Activated T-helper 1 cell treated with anti-CD3 and anti-CD28 coated beads, Interleukin-12 subunit alpha, Interleukin-12 subunit beta, Interleukin-2, Interleukin-4 antibody, amounts not matched to agents 30 ng/mL and 10 ng/mL and 1 ng/mL, durations not matched to agents 14 hours and 24 hours and 36 hours (primary cell): ENCODE measurements at regions not wholly inside any gene's neighbourhood (a gene's known extent, or its start where the extent isn't known, plus 50 kb on each side); places are given as distances from the start of the nearest gene placed in this dataset.
"Not testable (repeated sequence)": the region's sequence is repeated elsewhere in the genome, so short reads cannot be mapped to it uniquely, and the experiment has no call there.

Source experiments
- DNase-seq: peaks from one replicate; pipeline ENCODE4 v3.0.0; 2021; ENCODE audit warnings: low spot score
- H3K27ac Mint-ChIP-seq: one replicate; pipeline ENCODE4 v1.8.0; 2021; ENCODE audit warnings: mild to moderate bottlenecking, mixed read lengths
- H3K27me3 Mint-ChIP-seq: one replicate; pipeline ENCODE4 v1.8.0; 2022; ENCODE audit warnings: mild to moderate bottlenecking, moderate library complexity, mixed read lengths; ENCODE audit not compliant: insufficient read depth
- H3K36me3 Mint-ChIP-seq: one replicate; pipeline ENCODE4 v1.8.0; 2021; ENCODE audit warnings: low read depth, mixed read lengths
- H3K4me1 Mint-ChIP-seq: one replicate; pipeline ENCODE4 v1.8.0; 2021; ENCODE audit warnings: low read depth, mixed read lengths
- H3K4me3 Mint-ChIP-seq: one replicate; pipeline ENCODE4 v1.8.0; 2021; ENCODE audit warnings: mild to moderate bottlenecking, moderate library complexity, mixed read lengths
- H3K9me3 Mint-ChIP-seq: one replicate; pipeline ENCODE4 v1.8.0; 2021; ENCODE audit warnings: mixed read lengths
- intact Hi-C: fragments of 100-400 bp; cut with micrococcal nuclease; formaldehyde crosslinking; loops from one replicate; pipeline ENCODE4 v1.15.1; 2024

DNA sequence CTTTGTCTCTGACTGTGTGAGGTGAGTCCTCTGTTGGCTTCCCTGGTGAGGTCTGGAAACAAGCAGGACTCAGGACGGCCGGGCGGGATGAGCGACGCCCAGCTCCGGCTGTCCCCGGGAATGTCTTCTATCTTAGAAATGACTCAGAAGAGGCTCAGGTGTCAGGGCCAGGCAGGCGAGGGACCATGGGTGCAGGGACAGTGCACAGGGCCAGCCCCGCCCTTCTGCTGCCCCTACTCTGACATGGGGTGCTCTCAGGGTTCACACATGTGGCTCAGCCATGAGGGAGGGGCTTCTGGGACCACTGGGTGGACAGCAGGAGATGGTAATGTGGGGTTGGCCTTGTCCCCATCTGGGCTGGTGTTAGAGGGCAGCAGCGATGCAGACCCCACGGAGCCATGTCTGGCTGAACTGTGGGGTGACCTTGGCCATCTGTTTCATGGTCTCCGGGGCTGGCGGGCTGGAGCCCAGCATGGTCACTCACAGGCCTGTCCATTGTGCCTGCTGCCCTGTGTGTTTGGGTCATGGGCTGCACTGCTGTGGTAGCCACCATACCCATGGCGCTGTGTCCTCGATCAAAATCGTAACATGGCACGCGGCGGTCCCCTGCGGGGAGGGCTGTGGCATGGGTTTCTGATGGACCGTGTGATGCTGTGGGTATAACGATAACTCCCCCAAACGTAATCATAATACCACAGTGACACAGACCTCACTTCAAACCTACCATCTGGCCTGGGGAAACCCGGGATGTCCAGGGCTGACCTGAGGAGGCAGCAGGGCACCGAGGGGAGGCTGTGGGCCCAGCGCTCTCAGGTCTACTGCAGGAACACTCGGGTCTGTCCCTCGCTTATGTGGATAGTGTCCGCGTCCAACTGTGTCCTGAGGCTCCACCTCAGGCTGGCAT is 368.8 kb downstream of the TMEM121 start:
- Mint-ChIP-seq H3K36me3 (no peaks in the 10 kb centered on the region), H3K4me3 (no peak overlapping the region), H3K9me3 (no peaks in the 10 kb centered on the region), H3K4me1 (no peaks in the 10 kb centered on the region), H3K27ac (no peak overlapping the region), H3K27me3 (peaks cover 22% of the 10 kb centered on the region)
- DNase-seq, result no peak
- intact Hi-C loops, result no loop called here

DNA sequence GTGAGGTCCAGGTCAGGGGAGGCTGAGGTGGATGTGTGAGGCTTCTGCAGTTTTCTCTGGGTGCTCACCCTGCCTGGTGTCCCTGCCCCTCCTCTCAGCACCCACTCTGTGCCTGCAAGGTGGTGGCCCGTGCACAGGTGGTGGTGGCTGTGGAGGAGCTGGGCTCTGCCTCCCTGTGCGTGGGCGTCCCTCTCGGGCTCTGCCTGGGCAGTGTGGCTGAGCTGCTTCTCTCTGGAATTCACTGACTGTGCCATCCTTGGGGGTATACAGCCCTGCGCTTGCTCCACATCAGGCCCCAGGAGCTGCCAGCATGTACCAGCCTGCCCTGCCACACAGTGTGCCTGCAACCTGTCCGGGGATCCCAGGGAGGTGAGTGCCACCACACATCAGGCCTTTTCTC is 369.8 kb downstream of the TMEM121 start:
- H3K9me3 Mint-ChIP-seq, H3K4me1 Mint-ChIP-seq, H3K27ac Mint-ChIP-seq, DNase-seq, H3K36me3 Mint-ChIP-seq, intact Hi-C loops, H3K4me3 Mint-ChIP-seq: not testable (repeated sequence)
- H3K27me3 Mint-ChIP-seq, result peaks cover 21% of the 10 kb centered on the region

- H3K4me3 Mint-ChIP-seq, H3K9me3 Mint-ChIP-seq, DNase-seq, H3K27ac Mint-ChIP-seq, H3K36me3 Mint-ChIP-seq, H3K4me1 Mint-ChIP-seq: not testable (repeated sequence)
- peaks cover 22% of the 10 kb centered on the region for H3K27me3 Mint-ChIP-seq
- intact Hi-C loops, result loop anchor here (1.0 kb wide), 1 partner anchor 37 kb away; no protein-coding TSS in a partner anchor
These were observed 370.8 kb downstream of the TMEM121 start for GRCh38 chr14:105896961-105897724.

GRCh38 chr14:105897725-105898113 is 371.3 kb downstream of the TMEM121 start:
- no peak overlapping the region for H3K27ac Mint-ChIP-seq
- intact Hi-C loops, result loop anchor here (1.0 kb wide), 1 partner anchor 37 kb away; no protein-coding TSS in a partner anchor
- DNase-seq, result no peak

GRCh38 chr14:105898482-105899010 is 372.2 kb downstream of the TMEM121 start:
- Mint-ChIP-seq H3K4me1 (no peaks in the 10 kb centered on the region), H3K9me3 (no peaks in the 10 kb centered on the region), H3K27me3 (peaks cover 24% of the 10 kb centered on the region), H3K27ac (no peak overlapping the region), H3K36me3 (no peaks in the 10 kb centered on the region), H3K4me3 (no peak overlapping the region)
- intact Hi-C loops, result no loop called here
- no peak for DNase-seq

More at GRCh38 chr14:105897725-105898113, 371.3 kb downstream of the TMEM121 start:
- no peaks in the 10 kb centered on the region for H3K9me3 Mint-ChIP-seq
- no peaks in the 10 kb centered on the region for H3K36me3 Mint-ChIP-seq
- H3K4me1 Mint-ChIP-seq, result no peaks in the 10 kb centered on the region
- H3K4me3 Mint-ChIP-seq, result no peak overlapping the region
- peaks cover 24% of the 10 kb centered on the region for H3K27me3 Mint-ChIP-seq

GRCh38 chr14:105899071-105899641 is 372.8 kb downstream of the TMEM121 start:
- H3K27me3 Mint-ChIP-seq, result peaks cover 24% of the 10 kb centered on the region
- H3K9me3 Mint-ChIP-seq, result no peaks in the 10 kb centered on the region
- intact Hi-C loops, result no loop called here
- H3K36me3 Mint-ChIP-seq, result no peaks in the 10 kb centered on the region
- no peak for DNase-seq
- H3K27ac Mint-ChIP-seq, result no peak overlapping the region
- H3K4me3 Mint-ChIP-seq, result no peak overlapping the region
- H3K4me1 Mint-ChIP-seq, result no peaks in the 10 kb centered on the region

- H3K4me3 Mint-ChIP-seq, result no peak overlapping the region
- H3K36me3 Mint-ChIP-seq, result no peaks in the 10 kb centered on the region
- H3K4me1 Mint-ChIP-seq, result no peaks in the 10 kb centered on the region
- no peaks in the 10 kb centered on the region for H3K9me3 Mint-ChIP-seq
- DNase-seq, result no peak
- intact Hi-C loops, result no loop called here
- H3K27me3 Mint-ChIP-seq, result peaks cover 24% of the 10 kb centered on the region
- H3K27ac Mint-ChIP-seq, result no peak overlapping the region
These were observed 373.4 kb downstream of the TMEM121 start for GRCh38 chr14:105899657-105900397.

GRCh38 chr14:105900398-105901160 is 374.2 kb downstream of the TMEM121 start:
- H3K27ac Mint-ChIP-seq, result no peak overlapping the region
- intact Hi-C loops, result no loop called here
- no peak for DNase-seq
- H3K36me3 Mint-ChIP-seq, result no peaks in the 10 kb centered on the region
- H3K27me3 Mint-ChIP-seq, result peaks cover 21% of the 10 kb centered on the region
- no peaks in the 10 kb centered on the region for H3K9me3 Mint-ChIP-seq
- no peak overlapping the region for H3K4me3 Mint-ChIP-seq
- no peaks in the 10 kb centered on the region for H3K4me1 Mint-ChIP-seq

- no peak overlapping the region for H3K4me3 Mint-ChIP-seq
- H3K9me3 Mint-ChIP-seq, result no peaks in the 10 kb centered on the region
- H3K36me3 Mint-ChIP-seq, result no peaks in the 10 kb centered on the region
- intact Hi-C loops, result no loop called here
- H3K27me3 Mint-ChIP-seq, result peaks cover 21% of the 10 kb centered on the region
- no peaks in the 10 kb centered on the region for H3K4me1 Mint-ChIP-seq
- H3K27ac Mint-ChIP-seq, result no peak overlapping the region
- DNase-seq, result no peak
These were observed 374.8 kb downstream of the TMEM121 start for GRCh38 chr14:105901226-105901625.

DNA sequence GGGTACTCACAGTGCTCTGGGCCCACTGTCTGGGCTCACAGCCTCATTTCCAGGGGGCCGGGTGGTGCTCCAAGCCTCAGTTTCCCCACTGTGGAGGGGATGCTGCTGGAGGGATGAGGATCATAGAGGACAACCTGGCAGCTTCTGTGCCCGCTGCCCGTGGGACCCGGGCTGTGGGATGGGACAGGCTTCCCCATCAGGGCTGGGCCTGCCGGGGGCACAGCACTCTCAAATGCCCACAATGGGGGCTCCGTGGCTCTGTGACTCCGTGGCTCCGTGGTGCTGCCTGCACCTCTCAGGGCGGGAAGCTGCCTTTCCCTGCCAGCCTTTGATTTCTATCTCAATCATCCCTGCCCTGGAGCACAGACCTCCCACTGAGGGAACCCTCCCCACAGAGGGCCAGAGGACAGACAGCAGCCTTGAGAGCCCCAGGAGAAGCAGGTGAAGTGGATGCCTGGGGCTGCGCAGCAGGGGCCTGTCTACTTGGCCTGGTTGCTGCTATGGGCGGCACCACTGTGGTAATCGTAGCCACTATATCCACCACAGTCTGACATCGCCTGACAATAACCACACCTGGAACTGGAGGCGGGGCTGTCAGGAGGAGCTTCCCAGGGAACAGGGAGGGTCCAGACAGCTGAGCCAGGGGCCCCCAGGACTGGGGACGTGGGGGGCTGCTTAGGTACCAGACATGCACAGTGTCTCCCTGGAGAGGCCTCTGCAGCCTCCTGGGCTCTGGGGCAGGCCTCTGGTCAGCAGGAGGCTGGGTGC is 375.9 kb downstream of the TMEM121 start:
- Mint-ChIP-seq H3K27me3 (peaks cover 28% of the 10 kb centered on the region), H3K4me3 (no peak overlapping the region), H3K27ac (no peak overlapping the region), H3K9me3 (no peaks in the 10 kb centered on the region), H3K4me1 (no peaks in the 10 kb centered on the region), H3K36me3 (no peaks in the 10 kb centered on the region)
- intact Hi-C loops, result no loop called here
- DNase-seq, result no peak

GRCh38 chr14:105902899-105903165 is 376.4 kb downstream of the TMEM121 start:
- H3K36me3 Mint-ChIP-seq, H3K9me3 Mint-ChIP-seq, intact Hi-C loops, H3K27ac Mint-ChIP-seq, H3K4me3 Mint-ChIP-seq, H3K4me1 Mint-ChIP-seq, DNase-seq: not testable (repeated sequence)
- H3K27me3 Mint-ChIP-seq, result peaks cover 26% of the 10 kb centered on the region
